ENCODE measurements at regions not wholly inside any gene's neighbourhood (a gene's known extent, or its start where the extent isn't known, plus 50 kb on each side); places are given as distances from the start of the nearest gene placed in this dataset.

DNA sequence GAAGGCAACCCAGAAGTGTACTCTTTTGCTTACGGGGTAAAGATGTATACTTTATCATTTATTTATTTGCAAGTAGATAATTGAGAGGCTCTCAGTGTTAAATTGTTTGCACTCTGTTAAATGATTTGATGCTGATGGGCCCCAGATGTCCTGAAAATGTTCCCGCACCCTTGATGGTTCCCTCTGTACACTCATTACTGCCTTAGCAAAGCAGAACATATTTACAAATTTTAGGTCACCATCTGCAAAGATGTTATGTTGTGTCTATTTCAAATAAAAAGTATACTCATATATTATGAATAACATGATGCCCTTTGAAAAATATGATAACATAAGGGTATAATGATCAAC, 240.5 kb upstream of the SNX7 start:
- DNase-seq = no peak
- no peaks in the 10 kb centered on the region; the same call in 1 of the 2 replicates for H3K79me2 ChIP-seq (ENCODE audit: insufficient read depth)
- POLR2A ChIA-PET = no interaction called here

DNA sequence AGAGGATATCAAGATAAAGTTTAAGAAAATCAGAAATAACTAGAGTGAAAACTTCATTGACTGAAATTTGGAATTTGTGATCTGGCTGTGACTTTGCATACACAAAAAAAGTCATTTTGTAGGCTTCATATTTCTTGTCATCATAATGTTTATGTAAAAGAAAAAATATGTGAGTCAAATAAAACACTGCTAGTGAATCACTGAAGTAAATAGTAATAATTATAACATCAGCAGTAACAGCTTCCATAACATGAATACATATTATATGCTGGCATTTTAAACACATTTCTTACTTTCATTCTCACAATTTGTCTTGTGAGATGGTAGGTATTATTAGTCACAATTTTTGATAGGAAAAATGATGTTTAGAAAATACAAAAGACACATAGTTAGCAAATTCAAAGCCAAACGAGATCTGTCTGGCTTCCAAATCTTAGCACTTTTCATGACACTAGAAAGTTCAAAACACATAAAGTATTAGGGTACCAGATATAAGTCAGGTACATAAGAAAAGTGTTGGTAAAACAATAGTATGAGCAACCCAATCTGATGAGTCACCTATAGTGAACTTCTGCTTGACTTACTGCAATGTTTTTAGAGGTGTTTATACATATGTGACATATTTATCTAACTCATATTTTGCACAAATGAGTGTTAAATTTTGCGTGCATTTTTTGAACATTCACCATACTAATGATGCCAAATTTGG, 241.0 kb upstream of the SNX7 start:
- H3K4me2 ChIP-seq = no peak overlapping the region
- no peaks in the 10 kb centered on the region for H4K20me1 ChIP-seq (ENCODE audit: insufficient read depth)
- TF ChIP-seq ELF1 (IDR thresholded peaks at IDR 0.05) = no peak
- no peak for TF ChIP-seq TEAD4 (IDR thresholded peaks at IDR 0.05; ENCODE audit: borderline replicate concordance, insufficient read depth)
- no peak for TF ChIP-seq POLR2AphosphoS5 (IDR thresholded peaks at IDR 0.05; ENCODE audit: low read depth, low read length)
- TF ChIP-seq, protein P1, sequence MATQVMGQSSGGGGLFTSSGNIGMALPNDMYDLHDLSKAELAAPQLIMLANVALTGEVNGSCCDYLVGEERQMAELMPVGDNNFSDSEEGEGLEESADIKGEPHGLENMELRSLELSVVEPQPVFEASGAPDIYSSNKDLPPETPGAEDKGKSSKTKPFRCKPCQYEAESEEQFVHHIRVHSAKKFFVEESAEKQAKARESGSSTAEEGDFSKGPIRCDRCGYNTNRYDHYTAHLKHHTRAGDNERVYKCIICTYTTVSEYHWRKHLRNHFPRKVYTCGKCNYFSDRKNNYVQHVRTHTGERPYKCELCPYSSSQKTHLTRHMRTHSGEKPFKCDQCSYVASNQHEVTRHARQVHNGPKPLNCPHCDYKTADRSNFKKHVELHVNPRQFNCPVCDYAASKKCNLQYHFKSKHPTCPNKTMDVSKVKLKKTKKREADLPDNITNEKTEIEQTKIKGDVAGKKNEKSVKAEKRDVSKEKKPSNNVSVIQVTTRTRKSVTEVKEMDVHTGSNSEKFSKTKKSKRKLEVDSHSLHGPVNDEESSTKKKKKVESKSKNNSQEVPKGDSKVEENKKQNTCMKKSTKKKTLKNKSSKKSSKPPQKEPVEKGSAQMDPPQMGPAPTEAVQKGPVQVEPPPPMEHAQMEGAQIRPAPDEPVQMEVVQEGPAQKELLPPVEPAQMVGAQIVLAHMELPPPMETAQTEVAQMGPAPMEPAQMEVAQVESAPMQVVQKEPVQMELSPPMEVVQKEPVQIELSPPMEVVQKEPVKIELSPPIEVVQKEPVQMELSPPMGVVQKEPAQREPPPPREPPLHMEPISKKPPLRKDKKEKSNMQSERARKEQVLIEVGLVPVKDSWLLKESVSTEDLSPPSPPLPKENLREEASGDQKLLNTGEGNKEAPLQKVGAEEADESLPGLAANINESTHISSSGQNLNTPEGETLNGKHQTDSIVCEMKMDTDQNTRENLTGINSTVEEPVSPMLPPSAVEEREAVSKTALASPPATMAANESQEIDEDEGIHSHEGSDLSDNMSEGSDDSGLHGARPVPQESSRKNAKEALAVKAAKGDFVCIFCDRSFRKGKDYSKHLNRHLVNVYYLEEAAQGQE (IDR thresholded peaks at IDR 0.05; ENCODE audit: low read depth, low read length) = no peak
- TF ChIP-seq, protein P2, sequence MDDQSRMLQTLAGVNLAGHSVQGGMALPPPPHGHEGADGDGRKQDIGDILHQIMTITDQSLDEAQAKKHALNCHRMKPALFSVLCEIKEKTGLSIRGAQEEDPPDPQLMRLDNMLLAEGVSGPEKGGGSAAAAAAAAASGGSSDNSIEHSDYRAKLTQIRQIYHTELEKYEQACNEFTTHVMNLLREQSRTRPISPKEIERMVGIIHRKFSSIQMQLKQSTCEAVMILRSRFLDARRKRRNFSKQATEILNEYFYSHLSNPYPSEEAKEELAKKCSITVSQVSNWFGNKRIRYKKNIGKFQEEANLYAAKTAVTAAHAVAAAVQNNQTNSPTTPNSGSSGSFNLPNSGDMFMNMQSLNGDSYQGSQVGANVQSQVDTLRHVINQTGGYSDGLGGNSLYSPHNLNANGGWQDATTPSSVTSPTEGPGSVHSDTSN (IDR thresholded peaks at IDR 0.05) = no peak
- no peak for TF ChIP-seq TAF1 (IDR thresholded peaks at IDR 0.05; ENCODE audit: borderline replicate concordance, low read depth, low read length)
- no peak for TF ChIP-seq RXRA (IDR thresholded peaks at IDR 0.05; ENCODE audit: borderline replicate concordance, low read depth)
- TF ChIP-seq TCF12 (IDR thresholded peaks at IDR 0.05) = no peak
- TF ChIP-seq FOXM1 (IDR thresholded peaks at IDR 0.05; ENCODE audit: low read depth) = no peak
- no peak for TF ChIP-seq FOXJ3 (CRISPR knock-in tag; IDR thresholded peaks at IDR 0.05)

More for the DNA sequence above, 240.5 kb upstream of the SNX7 start:
- Histone ChIP-seq H3K9me3 (no peaks in the 10 kb centered on the region), H3K27me3 (ENCODE audit: insufficient read depth) (no peaks in the 10 kb centered on the region), H3K36me3 (replicated peaks in 1 of 2; ENCODE audit: control insufficient read depth in 1 of 2, insufficient read depth in 2 of 2, low read length in 1 of 2) (no peaks in the 10 kb centered on the region), H3K4me1 (ENCODE audit: control insufficient read depth in 1 of 2, insufficient read depth in 2 of 2, low read depth in 1 of 2, low read length in 1 of 2) (peaks cover 0 to 9% of the 10 kb centered on the region in 2 experiments; a peak in 2 of 4 replicates), H2AFZ (ENCODE audit: low read depth) (no peak overlapping the region), H3F3A (replicated peaks; ENCODE audit: insufficient read depth) (no peaks in the 10 kb centered on the region), H4K20me1 (ENCODE audit: insufficient read depth) (no peaks in the 10 kb centered on the region), H3K4me2 (no peak overlapping the region), H3K9me2 (no peaks in the 10 kb centered on the region), H3K9ac (no peak overlapping the region), H3K4me3 (ENCODE audit: low read depth in 2 of 2, low read length in 1 of 2) (no peak overlapping the region), H3K27ac (ENCODE audit: low read depth in 2 of 2, low read length in 1 of 2) (no peak overlapping the region)
- CTCF ChIA-PET = no interaction called here
- TF ChIP-seq, protein P3, sequence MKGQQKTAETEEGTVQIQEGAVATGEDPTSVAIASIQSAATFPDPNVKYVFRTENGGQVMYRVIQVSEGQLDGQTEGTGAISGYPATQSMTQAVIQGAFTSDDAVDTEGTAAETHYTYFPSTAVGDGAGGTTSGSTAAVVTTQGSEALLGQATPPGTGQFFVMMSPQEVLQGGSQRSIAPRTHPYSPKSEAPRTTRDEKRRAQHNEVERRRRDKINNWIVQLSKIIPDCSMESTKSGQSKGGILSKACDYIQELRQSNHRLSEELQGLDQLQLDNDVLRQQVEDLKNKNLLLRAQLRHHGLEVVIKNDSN (IDR thresholded peaks at IDR 0.05; ENCODE audit: borderline replicate concordance, low read depth) = no peak
- TF ChIP-seq CHD2 (IDR thresholded peaks at IDR 0.05; ENCODE audit: low read length, partially characterized antibody) = no peak
- TF ChIP-seq MEF2A (IDR thresholded peaks at IDR 0.05; ENCODE audit: borderline replicate concordance, low read depth) = no peak
- TF ChIP-seq POLR2AphosphoS5 (IDR thresholded peaks at IDR 0.05; ENCODE audit: low read depth, low read length) = no peak
- TF ChIP-seq RCOR1 (IDR thresholded peaks at IDR 0.05; ENCODE audit: low read length) = no peak
- TF ChIP-seq JUND (IDR thresholded peaks at IDR 0.05) = no peak
- TF ChIP-seq MXI1 (IDR thresholded peaks at IDR 0.05; ENCODE audit: low read depth, low read length) = no peak
- no peak for TF ChIP-seq FOSL2 (IDR thresholded peaks at IDR 0.05; ENCODE audit: borderline replicate concordance, low read depth)
- no peak for TF ChIP-seq NRF1 (IDR thresholded peaks at IDR 0.05; ENCODE audit: low read depth, low read length)
- TF ChIP-seq, protein P4, sequence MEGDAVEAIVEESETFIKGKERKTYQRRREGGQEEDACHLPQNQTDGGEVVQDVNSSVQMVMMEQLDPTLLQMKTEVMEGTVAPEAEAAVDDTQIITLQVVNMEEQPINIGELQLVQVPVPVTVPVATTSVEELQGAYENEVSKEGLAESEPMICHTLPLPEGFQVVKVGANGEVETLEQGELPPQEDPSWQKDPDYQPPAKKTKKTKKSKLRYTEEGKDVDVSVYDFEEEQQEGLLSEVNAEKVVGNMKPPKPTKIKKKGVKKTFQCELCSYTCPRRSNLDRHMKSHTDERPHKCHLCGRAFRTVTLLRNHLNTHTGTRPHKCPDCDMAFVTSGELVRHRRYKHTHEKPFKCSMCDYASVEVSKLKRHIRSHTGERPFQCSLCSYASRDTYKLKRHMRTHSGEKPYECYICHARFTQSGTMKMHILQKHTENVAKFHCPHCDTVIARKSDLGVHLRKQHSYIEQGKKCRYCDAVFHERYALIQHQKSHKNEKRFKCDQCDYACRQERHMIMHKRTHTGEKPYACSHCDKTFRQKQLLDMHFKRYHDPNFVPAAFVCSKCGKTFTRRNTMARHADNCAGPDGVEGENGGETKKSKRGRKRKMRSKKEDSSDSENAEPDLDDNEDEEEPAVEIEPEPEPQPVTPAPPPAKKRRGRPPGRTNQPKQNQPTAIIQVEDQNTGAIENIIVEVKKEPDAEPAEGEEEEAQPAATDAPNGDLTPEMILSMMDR (IDR thresholded peaks at IDR 0.05) = no peak
- no peak for TF ChIP-seq GABPA (IDR thresholded peaks at IDR 0.05; ENCODE audit: low read depth)
- TF ChIP-seq, protein P5, sequence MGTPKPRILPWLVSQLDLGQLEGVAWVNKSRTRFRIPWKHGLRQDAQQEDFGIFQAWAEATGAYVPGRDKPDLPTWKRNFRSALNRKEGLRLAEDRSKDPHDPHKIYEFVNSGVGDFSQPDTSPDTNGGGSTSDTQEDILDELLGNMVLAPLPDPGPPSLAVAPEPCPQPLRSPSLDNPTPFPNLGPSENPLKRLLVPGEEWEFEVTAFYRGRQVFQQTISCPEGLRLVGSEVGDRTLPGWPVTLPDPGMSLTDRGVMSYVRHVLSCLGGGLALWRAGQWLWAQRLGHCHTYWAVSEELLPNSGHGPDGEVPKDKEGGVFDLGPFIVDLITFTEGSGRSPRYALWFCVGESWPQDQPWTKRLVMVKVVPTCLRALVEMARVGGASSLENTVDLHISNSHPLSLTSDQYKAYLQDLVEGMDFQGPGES (IDR thresholded peaks at IDR 0.05; ENCODE audit: low read depth, low read length) = no peak
- TF ChIP-seq GATA2 (CRISPR knock-in tag; IDR thresholded peaks at IDR 0.05) = no peak
- no peak for TF ChIP-seq RFX5 (IDR thresholded peaks at IDR 0.05; ENCODE audit: low read length)
- WGBS (ENCODE audit: low lambda C conversion rate) = 100% methylated on average over 2 of the region's 2 CpGs

More for the DNA sequence above, 241.0 kb upstream of the SNX7 start:
- Histone ChIP-seq H3K9me2 (no peaks in the 10 kb centered on the region), H3K79me2 (ENCODE audit: insufficient read depth) (no peaks in the 10 kb centered on the region; the same call in 1 of the 2 replicates), H3K9ac (no peak overlapping the region), H2AFZ (ENCODE audit: low read depth) (no peak overlapping the region), H3K27me3 (ENCODE audit: insufficient read depth) (no peaks in the 10 kb centered on the region), H3K27ac (ENCODE audit: low read depth in 2 of 2, low read length in 1 of 2) (no peak overlapping the region), H3K36me3 (replicated peaks in 1 of 2; ENCODE audit: control insufficient read depth in 1 of 2, insufficient read depth in 2 of 2, low read length in 1 of 2) (no peaks in the 10 kb centered on the region), H3K4me1 (ENCODE audit: control insufficient read depth in 1 of 2, insufficient read depth in 2 of 2, low read depth in 1 of 2, low read length in 1 of 2) (peaks cover 0 to 9% of the 10 kb centered on the region in 2 experiments; a peak in 2 of 4 replicates), H3K4me3 (ENCODE audit: low read depth in 2 of 2, low read length in 1 of 2) (no peak overlapping the region), H3K9me3 (no peaks in the 10 kb centered on the region), H3F3A (replicated peaks; ENCODE audit: insufficient read depth) (no peaks in the 10 kb centered on the region)
- no peak for DNase-seq
- POLR2A ChIA-PET = no interaction called here
- WGBS (ENCODE audit: low lambda C conversion rate) = 39% methylated on average over 2 of the region's 2 CpGs
- CTCF ChIA-PET = no interaction called here
